Lung (tissue), 11 donors: ENCODE measurements at regions not wholly inside any gene's neighbourhood (a gene's known extent, or its start where the extent isn't known, plus 50 kb on each side); places are given as distances from the start of the nearest gene placed in this dataset.

Experiments used
- ATAC-seq: fragments of 200-7000 bp; cut with Tn5 transposase; one replicate; pipeline ENCODE4 v1.9.1; 2020; ENCODE audit warnings: moderate number of reproducible peaks; ENCODE audit not compliant: insufficient read depth, low FRiP score
- DNase-seq, 3 donors: peaks; one replicate each; pipeline ENCODE4 v3.0.0-alpha.2; 2013 to 2017
- H3K27ac ChIP-seq, 2 donors: one replicate each; pipeline ENCODE4 v1.5.1; 2013; ENCODE audit warnings: mild to moderate bottlenecking in 2 of 2, moderate library complexity in 2 of 2, control low read depth in 1 of 2, inconsistent platforms in 1 of 2, low read depth in 1 of 2, low read length in 1 of 2
- H3K27me3 ChIP-seq, 3 donors: one replicate each; pipeline ENCODE4 v1.5.1; 2013; ENCODE audit warnings: low read length in 2 of 3; ENCODE audit not compliant: control insufficient read depth in 3 of 3, insufficient read depth in 3 of 3
- H3K36me3 ChIP-seq, 4 donors: one replicate each; pipeline ENCODE4 v1.5.1; 2013; ENCODE audit warnings: low read length in 4 of 4, mild to moderate bottlenecking in 1 of 4, moderate library complexity in 1 of 4; ENCODE audit not compliant: control insufficient read depth in 4 of 4, insufficient read depth in 4 of 4
- H3K4me1 ChIP-seq, 5 donors: one replicate each; pipeline ENCODE4 v1.5.1; 2013; ENCODE audit warnings: low read length in 5 of 5, mild to moderate bottlenecking in 2 of 5, moderate library complexity in 1 of 5; ENCODE audit not compliant: control insufficient read depth in 5 of 5, insufficient read depth in 5 of 5
- H3K4me3 ChIP-seq: one replicate; pipeline ENCODE4 v1.5.1; 2013; ENCODE audit warnings: mild to moderate bottlenecking, control low read depth, moderate library complexity
- H3K9ac ChIP-seq, 2 donors: one replicate each; pipeline ENCODE4 v1.5.1; 2013; ENCODE audit warnings: low read length in 2 of 2, control low read depth in 1 of 2; ENCODE audit not compliant: insufficient read depth in 1 of 2
- H3K9me3 ChIP-seq, 4 donors: one replicate each; pipeline ENCODE4 v1.5.1; 2013; ENCODE audit warnings: low read length in 3 of 4, mild to moderate bottlenecking in 1 of 4, moderate library complexity in 1 of 4; ENCODE audit not compliant: control insufficient read depth in 4 of 4, insufficient read depth in 3 of 4
- CTCF ChIP-seq: IDR thresholded peaks from 2 replicates; pipeline ENCODE4 v1.5.1; 2012; ENCODE audit warnings: mild to moderate bottlenecking; ENCODE audit errors: control extremely low read depth, extremely low read depth
- WGBS, 2 donors: extraction: QIAGEN DNeasy Blood & Tissue Kit; methylation state at CpG; one replicate each; pipeline ENCODE4 v1.1.7; 2013; 5-methylcytosine and 5-hydroxymethylcytosine counted together
- donor health status: control.
- donor health status: control.
- donor health status: Bipolar disorder and iron deficiency.
- donor health status: healthy.
- donor health status: DM: yes; HTN: yes; CAD: no.

- H3K9me3 ChIP-seq = no peaks in the 10 kb centered on the region
- H3K27me3 ChIP-seq = no peaks in the 10 kb centered on the region
- 67 to 73% methylated on average over 3 of the region's 3 CpGs for WGBS, 2 donors
- DNase-seq (no peak), ATAC-seq (no peak)
- H3K4me3 ChIP-seq = no peak overlapping the region
- H3K27ac ChIP-seq = no peak overlapping the region
- TF ChIP-seq CTCF = no peak
- no peak overlapping the region for H3K9ac ChIP-seq
- no peaks in the 10 kb centered on the region for H3K36me3 ChIP-seq
- H3K4me1 ChIP-seq = peaks cover 0 to 8% (median 0%) of the 10 kb centered on the region in 5 donors
These were observed 273.1 kb upstream of the LYPLAL1 start for GRCh38 chr1:218900615-218901014.

GRCh38 chr1:218904416-218904815, 269.3 kb upstream of the LYPLAL1 start:
- Histone ChIP-seq H3K27me3 (no peaks in the 10 kb centered on the region), H3K9ac (no peak overlapping the region), H3K4me1 (peaks cover 0 to 8% (median 0%) of the 10 kb centered on the region in 5 donors), H3K27ac (no peak overlapping the region), H3K4me3 (no peak overlapping the region), H3K9me3 (no peaks in the 10 kb centered on the region), H3K36me3 (no peaks in the 10 kb centered on the region)
- ATAC-seq = no peak
- 4 to 26% methylated on average over 1 of the region's 1 CpG for WGBS, 2 donors
- peak in 2 of 3 donors; percentile 45 to 59 for DNase-seq
- no peak for TF ChIP-seq CTCF

GRCh38 chr1:218916720-218917119, 257.0 kb upstream of the LYPLAL1 start:
- Histone ChIP-seq H3K4me3 (no peak overlapping the region), H3K27me3 (no peaks in the 10 kb centered on the region), H3K36me3 (no peaks in the 10 kb centered on the region), H3K4me1 (no peaks in the 10 kb centered on the region), H3K9me3 (no peaks in the 10 kb centered on the region), H3K27ac (no peak overlapping the region), H3K9ac (no peak overlapping the region)
- DNase-seq (no peak), ATAC-seq (no peak)
- 89 to 94% methylated on average over 2 of the region's 2 CpGs for WGBS, 2 donors
- TF ChIP-seq CTCF = no peak

GRCh38 chr1:218917656-218918055, 256.0 kb upstream of the LYPLAL1 start:
- ATAC-seq (no peak), DNase-seq (no peak)
- Histone ChIP-seq H3K27ac (no peak overlapping the region), H3K9me3 (no peaks in the 10 kb centered on the region), H3K36me3 (no peaks in the 10 kb centered on the region), H3K27me3 (no peaks in the 10 kb centered on the region), H3K4me3 (no peak overlapping the region), H3K9ac (no peak overlapping the region), H3K4me1 (no peaks in the 10 kb centered on the region)
- 69 to 76% methylated on average over 1 of the region's 1 CpG for WGBS, 2 donors
- no peak for TF ChIP-seq CTCF
